Breast epithelium (tissue), 3 donors: ENCODE measurements at regions not wholly inside any gene's neighbourhood (a gene's known extent, or its start where the extent isn't known, plus 50 kb on each side); places are given as distances from the start of the nearest gene placed in this dataset.
"Not testable (repeated sequence)": the region's sequence is repeated elsewhere in the genome, so short reads cannot be mapped to it uniquely, and the experiment has no call there.

Source experiments
- POLR2A ChIP-seq: fragments of 450-650 bp; IDR thresholded peaks from one replicate; pipeline ENCODE4 v1.6.1; 2016; ENCODE audit warnings: antibody characterized with exemption, mild to moderate bottlenecking, moderate library complexity
- POLR2AphosphoS5 ChIP-seq, 3 donors: sonication (generic); formaldehyde crosslinking; IDR thresholded peaks; one replicate each; pipeline ENCODE4 v1.6.1; 2017; ENCODE audit warnings: antibody characterized with exemption in 3 of 3
- TF ChIP-seq, protein P1 (sequence below), 3 donors: fragments of 450-650 bp; IDR thresholded peaks; one replicate each; pipeline ENCODE4 v1.5.1; 2016 to 2017; ENCODE audit warnings: antibody characterized with exemption in 3 of 3, mild to moderate bottlenecking in 3 of 3, moderate library complexity in 3 of 3

GRCh38 chr15:22684786-22685185, 101.7 kb upstream of the NIPA1 start:
- TF ChIP-seq, protein P1, sequence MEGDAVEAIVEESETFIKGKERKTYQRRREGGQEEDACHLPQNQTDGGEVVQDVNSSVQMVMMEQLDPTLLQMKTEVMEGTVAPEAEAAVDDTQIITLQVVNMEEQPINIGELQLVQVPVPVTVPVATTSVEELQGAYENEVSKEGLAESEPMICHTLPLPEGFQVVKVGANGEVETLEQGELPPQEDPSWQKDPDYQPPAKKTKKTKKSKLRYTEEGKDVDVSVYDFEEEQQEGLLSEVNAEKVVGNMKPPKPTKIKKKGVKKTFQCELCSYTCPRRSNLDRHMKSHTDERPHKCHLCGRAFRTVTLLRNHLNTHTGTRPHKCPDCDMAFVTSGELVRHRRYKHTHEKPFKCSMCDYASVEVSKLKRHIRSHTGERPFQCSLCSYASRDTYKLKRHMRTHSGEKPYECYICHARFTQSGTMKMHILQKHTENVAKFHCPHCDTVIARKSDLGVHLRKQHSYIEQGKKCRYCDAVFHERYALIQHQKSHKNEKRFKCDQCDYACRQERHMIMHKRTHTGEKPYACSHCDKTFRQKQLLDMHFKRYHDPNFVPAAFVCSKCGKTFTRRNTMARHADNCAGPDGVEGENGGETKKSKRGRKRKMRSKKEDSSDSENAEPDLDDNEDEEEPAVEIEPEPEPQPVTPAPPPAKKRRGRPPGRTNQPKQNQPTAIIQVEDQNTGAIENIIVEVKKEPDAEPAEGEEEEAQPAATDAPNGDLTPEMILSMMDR (IDR thresholded peaks at IDR 0.05): not testable (repeated sequence)
- not testable (repeated sequence) for TF ChIP-seq POLR2A; POLR2AphosphoS5 (IDR thresholded peaks at IDR 0.05)
